B cell (primary cell): ENCODE measurements at regions not wholly inside any gene's neighbourhood (a gene's known extent, or its start where the extent isn't known, plus 50 kb on each side); places are given as distances from the start of the nearest gene placed in this dataset.

Experiments
- CTCF ChIP-seq: fragments of 200-600 bp; IDR thresholded peaks from one replicate; pipeline ENCODE4 v1.8.0; 2022; ENCODE audit warnings: antibody characterized with exemption, mild to moderate bottlenecking
- EZH2 ChIP-seq: IDR thresholded peaks from 2 replicates; pipeline ENCODE4 v1.6.1; 2012; ENCODE audit warnings: borderline replicate concordance, low read depth, mild to moderate bottlenecking, moderate library complexity, low read length; ENCODE audit not compliant: insufficient read depth, poor library complexity, severe bottlenecking

DNA sequence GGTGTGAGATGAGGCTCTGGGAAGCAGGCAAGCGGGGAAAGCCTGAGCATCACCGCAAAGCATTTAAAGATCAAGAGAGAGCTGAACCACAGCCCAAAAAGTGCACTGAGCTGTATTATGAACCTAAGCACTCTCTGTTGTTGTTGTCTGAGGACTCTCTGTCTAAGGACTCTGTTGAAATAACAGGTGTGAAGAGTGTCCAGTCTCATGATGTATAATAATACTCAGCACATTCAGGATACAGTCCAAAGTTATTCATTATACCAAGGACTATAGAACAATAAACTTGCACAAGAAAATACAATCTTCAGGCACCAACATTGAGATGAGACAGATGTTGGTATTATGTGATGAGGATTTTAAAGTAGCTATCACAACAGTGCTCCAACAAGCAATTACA is 71.8 kb upstream of the CTSV start:
- TF ChIP-seq CTCF (no peak), EZH2 (no peak)
